K562 (cell line): ENCODE measurements at regions not wholly inside any gene's neighbourhood (a gene's known extent, or its start where the extent isn't known, plus 50 kb on each side); places are given as distances from the start of the nearest gene placed in this dataset.

ENCODE experiments used
- ATAC-seq: fragments of 200-7000 bp; cut with Tn5 transposase; 3 replicates; pipeline ENCODE4 v1.9.1; 2020; ENCODE audit warnings: moderate library complexity
- BruUV-seq: library from RNA; stranded (reverse); fragments of 400-500 nt; replicated peaks from 2 replicates; lab custom pipeline; 2021; lab: Mats Ljungman, UMichigan
- CTCF ChIA-PET: fragments of 300-600 bp; formaldehyde crosslinking; extraction: SDS; loops from one replicate; lab custom pipeline; 2021; ENCODE audit warnings: low intra/inter-chr PET ratio; lab: Yijun Ruan, JAX
- POLR2A ChIA-PET: fragments of 300-600, 350-650 bp; sonication (Branson Sonifier 250); formaldehyde crosslinking; extraction: SDS; loops from one replicate; lab custom pipeline; 2021; ENCODE audit warnings: antibody characterized with exemption, inconsistent platforms; lab: Yijun Ruan, JAX
- DNase-seq, 4 experiments: peaks; one replicate each; pipeline versions ENCODE4 v3.0.0 to v3.0.0-alpha.2; 2011 to 2018; ENCODE audit warnings: low spot score in 3 of 4, mixed read lengths in 3 of 4; ENCODE audit errors: extremely low read depth in 1 of 4
- FAIRE-seq: peaks from 2 replicates; lab custom pipeline; 2011; peaks lifted over from hg19 to GRCh38; lab: Jason Lieb, UNC
- H2AFZ ChIP-seq: 2 replicates; pipeline ENCODE4 v1.6.0; 2011; ENCODE audit warnings: low read depth, low read length, control low read depth, inconsistent platforms
- H3K27ac ChIP-seq: fragments of 200-600 bp; 3 replicates; pipeline ENCODE4 v1.8.0; 2011; ENCODE audit warnings: low read depth, mild to moderate bottlenecking, control low read depth, inconsistent platforms, low read length, moderate library complexity, mixed read lengths; ENCODE audit errors: extremely low read depth
- H3K27me3 ChIP-seq, 2 experiments: fragments of 300-600 bp in 1 of 2; 2 replicates in 1 of 2; 3 replicates in 1 of 2; pipeline versions ENCODE4 v1.6.0 to v1.8.0; 2011; ENCODE audit warnings: inconsistent platforms in 2 of 2, low read length in 2 of 2, mild to moderate bottlenecking in 1 of 2, mixed read lengths in 1 of 2, moderate library complexity in 1 of 2; ENCODE audit not compliant: control insufficient read depth in 2 of 2, insufficient read depth in 2 of 2
- H3K36me3 ChIP-seq: fragments of 300-600 bp; 3 replicates; pipeline ENCODE4 v1.8.0; 2011; ENCODE audit warnings: mild to moderate bottlenecking, low read length, inconsistent platforms; ENCODE audit not compliant: control insufficient read depth, insufficient read depth
- H3K4me1 ChIP-seq, 2 experiments: fragments of 200-600 bp in 1 of 2; replicated peaks in 1 of 2; 2 replicates in 1 of 2; 3 replicates in 1 of 2; pipeline versions ENCODE4 v1.5.1 to v1.8.0; 2011; ENCODE audit warnings: inconsistent platforms in 2 of 2, low read length in 2 of 2, mild to moderate bottlenecking in 1 of 2, mixed read lengths in 1 of 2, moderate library complexity in 1 of 2; ENCODE audit not compliant: control insufficient read depth in 2 of 2, insufficient read depth in 2 of 2
- H3K4me2 ChIP-seq: 2 replicates; pipeline ENCODE4 v1.6.1; 2011; ENCODE audit warnings: low read length, control low read depth, inconsistent platforms, mixed read lengths; ENCODE audit not compliant: insufficient read depth
- H3K4me3 ChIP-seq: fragments of 200-600 bp; sonication (generic), shearing (Covaris generic); 2 replicates; pipeline ENCODE4 v1.5.1; 2016; ENCODE audit warnings: control low read depth, inconsistent platforms
- H3K79me2 ChIP-seq: fragments of 200-600 bp; 3 replicates; pipeline ENCODE4 v1.8.0; 2011; ENCODE audit warnings: low read length, inconsistent platforms; ENCODE audit not compliant: control insufficient read depth, insufficient read depth
- H3K9ac ChIP-seq, 2 experiments: 2 replicates each; pipeline versions ENCODE4 v1.6.0 to v1.6.1; 2011; ENCODE audit warnings: low read depth in 2 of 2, low read length in 2 of 2, control low read depth in 1 of 2, inconsistent platforms in 1 of 2, mild to moderate bottlenecking in 1 of 2, mixed read lengths in 1 of 2; ENCODE audit not compliant: insufficient read depth in 1 of 2
- H3K9me1 ChIP-seq: one replicate; pipeline ENCODE4 v1.6.0; 2011; ENCODE audit warnings: inconsistent platforms, mild to moderate bottlenecking, low read length, moderate library complexity; ENCODE audit not compliant: control insufficient read depth, insufficient read depth
- H3K9me3 ChIP-seq: replicated peaks from 2 replicates; pipeline ENCODE4 v1.5.1; 2011; ENCODE audit warnings: low read depth, low read length, inconsistent platforms; ENCODE audit not compliant: control insufficient read depth, insufficient read depth
- H4K20me1 ChIP-seq: replicated peaks from 2 replicates; pipeline ENCODE4 v1.6.1; 2011; ENCODE audit warnings: low read length, inconsistent platforms, mixed read lengths; ENCODE audit not compliant: control insufficient read depth, insufficient read depth
- ARID3A ChIP-seq: IDR thresholded peaks from 2 replicates; pipeline ENCODE4 v1.6.1; 2012; ENCODE audit warnings: low read depth, low read length, improper control_type of control experiment, borderline replicate concordance
- DPF2 ChIP-seq: fragments of 450-650 bp; IDR thresholded peaks from 2 replicates; pipeline ENCODE4 v1.6.1; 2016
- FOXA3 ChIP-seq, 2 experiments: fragments of 450-650 bp in 1 of 2; sonication (generic) in 1 of 2; formaldehyde crosslinking; IDR thresholded peaks in 1 of 2; conservative IDR thresholded peaks in 1 of 2; 2 replicates each; pipeline versions ENCODE4 v1.4.0 to v1.8.0; 2020 to 2022; ENCODE audit warnings: mild to moderate bottlenecking in 2 of 2, missing genetic modification reagents in 1 of 2
- HMBOX1 ChIP-seq: sonication (generic); IDR thresholded peaks from 2 replicates; pipeline ENCODE4 v1.6.1; 2016
- JUN ChIP-seq, 2 experiments: sonication (generic) in 1 of 2; formaldehyde crosslinking in 1 of 2; IDR thresholded peaks; 2 replicates each; pipeline versions ENCODE4 v1.6.1 to v1.8.0; 2012 to 2022; ENCODE audit warnings: borderline replicate concordance in 2 of 2, mild to moderate bottlenecking in 2 of 2, improper control_type of control experiment in 1 of 2, low read depth in 1 of 2, low read length in 1 of 2, missing genetic modification reagents in 1 of 2
- MAZ ChIP-seq, 2 experiments: fragments of 450-650 bp in 1 of 2; sonication (generic) in 1 of 2; formaldehyde crosslinking; IDR thresholded peaks in 1 of 2; conservative IDR thresholded peaks in 1 of 2; 2 replicates each; pipeline versions ENCODE4 v1.4.0 to v1.5.0; 2020; ENCODE audit warnings: mild to moderate bottlenecking in 1 of 2, missing genetic modification reagents in 1 of 2
- MLX ChIP-seq, 2 experiments: fragments of 450-650 bp in 1 of 2; sonication (generic) in 1 of 2; formaldehyde crosslinking; conservative IDR thresholded peaks; 2 replicates each; pipeline versions ENCODE4 v1.4.0 to v1.8.1; 2020 to 2022; ENCODE audit warnings: mild to moderate bottlenecking in 1 of 2, missing genetic modification reagents in 1 of 2
- POLR2AphosphoS2 ChIP-seq: IDR thresholded peaks from 2 replicates; pipeline ENCODE4 v1.6.1; 2012; ENCODE audit warnings: low read length, improper control_type of control experiment
- POLR2G ChIP-seq: fragments of 200-400 bp; formaldehyde crosslinking; IDR thresholded peaks from 2 replicates; pipeline ENCODE4 v1.6.1; 2017; ENCODE audit warnings: low read depth, mild to moderate bottlenecking, antibody characterized with exemption, low read length, moderate library complexity
- PTTG1 ChIP-seq: fragments of 450-650 bp; IDR thresholded peaks from 2 replicates; pipeline ENCODE4 v1.6.1; 2016; ENCODE audit warnings: low read depth, mild to moderate bottlenecking, missing genetic modification characterization, missing compliant biosample characterization
- SMARCA4 ChIP-seq: fragments of 450-650 bp; IDR thresholded peaks from 2 replicates; pipeline ENCODE4 v1.6.1; 2016
- STAG1 ChIP-seq: sonication (generic); formaldehyde crosslinking; IDR thresholded peaks from 2 replicates; pipeline ENCODE4 v1.5.0; 2020; ENCODE audit warnings: missing genetic modification reagents, borderline replicate concordance
- ZBTB8A ChIP-seq: fragments of 450-650 bp; IDR thresholded peaks from 2 replicates; pipeline ENCODE4 v1.6.1; 2018; ENCODE audit warnings: mild to moderate bottlenecking, moderate library complexity; ENCODE audit not compliant: partially characterized antibody
- ZNF274 ChIP-seq: IDR thresholded peaks from 2 replicates; pipeline ENCODE4 v1.6.1; 2011; ENCODE audit warnings: low read depth, mild to moderate bottlenecking, low read length, moderate library complexity, borderline replicate concordance
- WGBS: fragments of 100-300 bp; shearing (Covaris generic); methylation state at CpG from one replicate; pipeline ENCODE4 v1.1.6; 2016; ENCODE audit warnings: low coverage, mixed read lengths; ENCODE audit not compliant: insufficient coverage; ENCODE audit errors: missing lambda C conversion rate; 5-methylcytosine and 5-hydroxymethylcytosine counted together
- in situ Hi-C: fragments of 300-500 bp; cut with MboI; formaldehyde crosslinking; loops from 4 replicates; pipeline ENCODE4 v1.15.0; 2018; ENCODE audit warnings: inconsistent platforms, mixed read lengths
- intact Hi-C: fragments of 100-400 bp; cut with micrococcal nuclease; formaldehyde crosslinking; loops from 2 replicates; pipeline ENCODE4 v1.14.2; 2022

GRCh38 chr9:89933578-89933977 is 328.8 kb downstream of the GADD45G start:
- no peaks in the 10 kb centered on the region for H3K9me1 ChIP-seq
- ChIA-PET CTCF (no interaction called here), POLR2A (no interaction called here)
- ATAC-seq: no peak
- no peak for FAIRE-seq
- H3K4me2 ChIP-seq: no peak overlapping the region
- no peaks in the 10 kb centered on the region for H3K79me2 ChIP-seq
- intact Hi-C loops: no loop called here
- no peaks in the 10 kb centered on the region for H4K20me1 ChIP-seq
- H3K9ac ChIP-seq: no peak overlapping the region
- H3K27ac ChIP-seq: no peak overlapping the region
- no peak for DNase-seq
- BruUV-seq: no TSS peak
- no peak overlapping the region for H3K4me3 ChIP-seq
- H2AFZ ChIP-seq: no peak overlapping the region
- in situ Hi-C loops: no loop called here
- no peaks in the 10 kb centered on the region for H3K9me3 ChIP-seq
- WGBS: 0% methylated on average over 4 of the region's 4 CpGs
- no peaks in the 10 kb centered on the region for H3K36me3 ChIP-seq
- H3K27me3 ChIP-seq: no peaks in the 10 kb centered on the region; a peak in 1 of 5 replicates
- no peak for TF ChIP-seq POLR2AphosphoS2
- TF ChIP-seq ZNF274: no peak
- no peak for TF ChIP-seq JUN (IDR thresholded peaks at IDR 0.05; ENCODE audit: borderline replicate concordance, low read depth, low read length)
- TF ChIP-seq JUN (CRISPR knock-in tag; IDR thresholded peaks at IDR 0.05; ENCODE audit: borderline replicate concordance): no peak
- no peak for TF ChIP-seq MLX (CRISPR knock-in tag; conservative IDR thresholded peaks at IDR 0.05)
- TF ChIP-seq ARID3A: no peak
- TF ChIP-seq SMARCA4: no peak
- TF ChIP-seq FOXA3 (CRISPR knock-in tag; conservative IDR thresholded peaks at IDR 0.05 in 1 of 2, IDR thresholded peaks at IDR 0.05 in 1 of 2): no peak
- no peak for TF ChIP-seq HMBOX1
- TF ChIP-seq DPF2: no peak
- no peak for TF ChIP-seq PTTG1 (tag)
- TF ChIP-seq MAZ (CRISPR knock-in tag; conservative IDR thresholded peaks at IDR 0.05 in 1 of 2, IDR thresholded peaks at IDR 0.05 in 1 of 2): no peak
- TF ChIP-seq ZBTB8A: no peak
- TF ChIP-seq POLR2G: no peak
- TF ChIP-seq STAG1 (CRISPR knock-in tag): no peak
- no peaks in the 10 kb centered on the region for H3K4me1 ChIP-seq
